HG03565 (cell line): ENCODE measurements at regions not wholly inside any gene's neighbourhood (a gene's known extent, or its start where the extent isn't known, plus 50 kb on each side); places are given as distances from the start of the nearest gene placed in this dataset.
"Not testable (repeated sequence)": the region's sequence is repeated elsewhere in the genome, so short reads cannot be mapped to it uniquely, and the experiment has no call there.

ENCODE experiments used
- ATAC-seq: cut with Tn5 transposase; IDR thresholded peaks from one replicate; pipeline ENCODE4 v1.9.1; 2021; ENCODE audit warnings: mild to moderate bottlenecking, moderate library complexity; ENCODE audit not compliant: unreplicated experiment

GRCh38 chr12:65673732-65674131 lies 150.6 kb upstream of the HMGA2 start:
- no peak for ATAC-seq

- ATAC-seq, result no peak
Observed at GRCh38 chr12:65675141-65675621, 149.1 kb upstream of the HMGA2 start.

DNA sequence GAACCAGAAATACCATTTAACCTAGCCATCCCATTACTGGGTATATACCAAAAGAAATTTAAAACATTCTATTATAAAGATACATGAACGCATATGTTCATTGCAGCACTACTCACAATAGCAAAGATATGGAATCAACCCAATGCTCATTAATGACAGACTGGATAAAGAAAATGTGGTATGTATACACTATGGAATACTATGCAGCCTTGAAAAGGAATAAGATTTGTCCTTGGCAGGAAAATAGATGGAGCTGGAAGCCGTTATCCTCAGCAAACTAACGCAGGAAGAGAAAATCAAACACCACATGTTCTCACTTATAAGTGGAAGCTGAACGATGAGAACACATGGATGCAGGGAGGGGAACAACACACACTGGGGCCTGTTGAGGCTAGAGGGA lies 146.1 kb upstream of the HMGA2 start:
- ATAC-seq, result not testable (repeated sequence)

GRCh38 chr12:65681226-65681625 lies 143.1 kb upstream of the HMGA2 start:
- no peak for ATAC-seq

- no peak for ATAC-seq
Observed at GRCh38 chr12:65682112-65682511, 142.2 kb upstream of the HMGA2 start.

- ATAC-seq, result no peak
Observed at GRCh38 chr12:65684906-65685305, 139.4 kb upstream of the HMGA2 start.

DNA sequence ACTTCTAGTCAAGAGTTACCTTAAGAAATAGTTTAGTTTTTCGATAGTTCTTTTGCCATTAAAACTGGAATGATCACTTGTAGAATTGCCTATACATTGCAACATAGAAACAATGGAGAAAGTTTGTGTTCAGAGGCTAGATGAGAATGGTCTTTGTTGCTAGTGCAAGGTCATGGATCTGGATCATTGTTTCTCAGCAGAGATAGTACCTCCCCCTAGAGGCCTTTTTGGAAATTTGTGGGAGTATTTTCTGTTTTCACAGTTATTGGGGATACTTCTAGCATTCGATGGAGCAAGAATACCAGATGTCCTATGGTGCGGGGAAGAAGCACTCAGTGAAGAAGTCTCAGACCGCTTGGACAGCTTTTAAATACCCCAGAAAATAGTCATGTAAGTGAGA lies 138.8 kb upstream of the HMGA2 start:
- ATAC-seq, result no peak

- ATAC-seq, result no peak
Observed at GRCh38 chr12:65689508-65689907, 134.8 kb upstream of the HMGA2 start.

DNA sequence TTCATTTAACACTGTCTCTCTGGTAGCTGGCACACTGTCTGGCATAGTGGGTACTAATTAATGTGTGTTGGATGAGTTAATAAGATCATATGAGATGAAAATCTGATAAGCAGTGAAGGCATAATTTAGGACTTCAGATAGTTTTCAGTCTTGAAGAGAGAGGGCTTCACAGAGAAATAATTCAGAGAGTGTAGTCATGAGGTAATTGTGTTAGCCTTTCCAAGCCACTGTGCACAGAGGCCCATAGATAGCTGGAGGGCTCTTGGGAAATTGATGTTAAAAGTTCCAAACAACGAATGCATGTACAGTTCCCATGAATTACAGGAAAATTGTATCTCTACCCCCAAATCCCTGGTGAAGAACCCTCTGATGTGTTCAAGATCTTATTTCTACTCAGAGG lies 133.8 kb upstream of the HMGA2 start:
- no peak for ATAC-seq

GRCh38 chr12:65694130-65694529 lies 130.2 kb upstream of the HMGA2 start:
- ATAC-seq, result no peak

DNA sequence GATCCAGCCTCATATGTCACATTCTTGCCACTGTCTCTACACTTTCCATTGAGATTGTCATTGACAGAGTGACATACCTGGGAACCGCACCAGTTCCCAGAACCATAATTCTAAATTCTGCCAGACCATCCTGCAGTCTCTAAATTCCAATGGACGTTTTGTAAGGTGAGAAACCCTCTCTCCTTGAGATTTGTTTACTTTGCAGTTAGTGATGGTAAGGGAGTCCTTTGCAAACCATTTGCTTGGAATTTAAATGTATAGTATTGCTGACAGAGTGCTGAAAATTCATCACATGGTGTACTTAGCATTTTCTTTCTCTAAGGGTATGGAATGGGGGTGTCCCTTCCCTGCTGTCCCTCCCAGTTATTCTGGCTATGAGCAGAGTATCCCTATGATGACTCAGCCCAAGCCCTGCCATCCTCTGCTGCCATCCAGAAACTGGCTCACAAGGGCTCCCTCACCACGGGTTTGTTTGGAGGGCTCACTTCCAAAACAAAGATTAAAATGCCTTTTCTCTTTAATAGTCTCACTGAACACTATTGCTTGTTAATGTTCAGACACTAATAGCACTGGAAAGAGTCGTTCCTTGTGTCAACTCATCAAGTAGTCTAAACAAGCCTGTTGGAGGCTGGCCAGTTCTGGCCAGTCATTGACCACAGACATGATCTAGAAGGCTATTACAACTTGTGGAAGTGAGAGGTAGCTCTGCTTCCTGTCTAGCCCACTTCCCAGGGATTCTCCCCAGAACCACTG lies 129.0 kb upstream of the HMGA2 start:
- ATAC-seq, result no peak

GRCh38 chr12:65696227-65696626 lies 128.1 kb upstream of the HMGA2 start:
- no peak for ATAC-seq

DNA sequence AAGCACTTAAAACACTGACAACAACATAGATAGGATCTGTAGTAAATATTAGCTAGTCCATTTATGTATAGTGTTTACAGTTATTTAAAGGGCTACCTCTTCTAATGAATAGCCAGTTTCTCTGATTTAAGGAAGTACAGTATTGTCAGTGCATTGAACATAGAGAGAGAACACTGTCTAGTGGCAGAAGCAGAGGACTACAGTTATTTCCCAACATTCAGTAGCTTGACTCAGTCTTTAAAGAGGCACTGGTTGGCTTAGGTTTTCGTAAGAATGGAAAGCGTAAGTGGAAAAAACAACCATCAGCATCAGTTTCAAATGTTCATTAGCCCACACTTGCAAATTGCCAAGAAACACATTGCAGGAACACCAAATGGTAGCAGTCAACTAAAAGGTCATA lies 125.0 kb upstream of the HMGA2 start:
- no peak for ATAC-seq

DNA sequence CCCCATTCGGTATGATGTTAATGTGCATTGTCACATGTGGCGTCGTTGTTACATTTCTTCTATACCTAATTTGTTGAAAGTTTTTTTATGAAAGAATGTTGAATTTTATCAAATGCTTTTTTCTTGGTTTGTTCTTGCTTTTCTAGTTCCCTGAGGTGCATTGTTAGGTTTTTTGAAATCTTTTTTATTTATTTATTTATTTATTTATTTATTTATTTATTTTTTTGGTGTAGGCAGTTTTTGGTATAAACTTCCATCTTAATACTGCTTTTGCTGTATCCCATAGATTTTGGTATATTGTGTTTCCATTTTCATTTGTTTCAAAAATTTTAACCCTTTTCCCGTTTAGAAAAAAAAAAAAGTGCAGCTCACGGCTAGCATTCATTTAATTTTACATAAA lies 121.1 kb upstream of the HMGA2 start:
- no peak for ATAC-seq

DNA sequence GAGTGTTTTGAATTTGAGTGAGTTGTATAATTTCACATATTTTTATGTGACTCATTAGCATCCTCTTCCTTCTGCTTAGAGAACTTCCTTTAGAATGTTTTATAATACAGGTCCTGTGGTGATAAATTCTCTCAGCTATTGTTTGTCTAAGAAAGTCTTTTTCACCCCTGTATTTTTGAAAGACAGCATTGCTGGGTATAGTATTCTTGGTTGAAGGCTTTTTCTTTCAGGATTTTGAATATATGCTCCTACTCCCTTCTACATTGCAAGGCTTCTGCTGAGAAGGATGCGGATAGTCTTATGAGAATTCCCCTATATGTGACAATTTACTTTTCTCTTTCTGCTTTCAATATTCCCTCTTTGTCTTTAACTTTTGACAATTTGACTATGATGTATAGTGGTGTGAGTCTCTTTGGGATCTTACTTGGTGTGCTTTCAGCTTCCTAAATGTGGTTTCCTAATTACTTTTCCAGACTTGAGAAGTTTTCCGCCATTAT lies 118.9 kb upstream of the HMGA2 start:
- no peak for ATAC-seq

GRCh38 chr12:65707051-65707450 lies 117.2 kb upstream of the HMGA2 start:
- no peak for ATAC-seq

DNA sequence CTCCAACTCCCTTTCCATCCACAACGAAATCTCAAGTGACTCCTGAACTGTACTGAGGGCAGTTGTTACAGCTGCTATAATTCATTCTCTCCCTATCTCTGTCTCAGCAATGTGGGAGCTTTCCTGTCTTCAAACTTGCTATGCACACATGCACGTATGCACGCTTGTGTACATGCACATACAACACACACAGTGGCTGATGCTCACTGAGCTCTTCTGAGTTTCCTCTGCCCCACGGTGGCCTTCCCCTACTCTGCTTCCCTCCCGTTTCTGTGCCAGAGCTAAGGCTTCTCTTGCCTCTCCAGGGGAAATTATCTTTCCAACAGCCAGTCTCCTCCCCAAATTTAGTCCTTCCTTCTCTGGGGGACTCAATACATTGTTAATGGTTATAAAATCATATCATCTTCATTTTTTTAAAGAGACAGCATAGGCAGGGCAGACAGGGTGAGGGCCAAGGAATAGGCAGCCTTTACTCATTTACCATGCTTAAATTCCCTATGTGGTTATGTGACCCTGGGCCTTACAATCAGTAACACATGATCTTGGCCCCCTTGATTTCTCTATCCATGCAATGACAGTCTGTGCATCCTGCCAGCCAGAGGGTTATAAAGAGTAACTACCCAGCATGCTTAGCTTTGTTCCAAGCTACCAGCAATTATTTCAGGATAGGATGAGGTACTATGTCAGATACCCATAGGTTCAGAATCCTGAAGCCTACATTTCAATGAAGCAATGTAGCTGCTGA lies 111.9 kb upstream of the HMGA2 start:
- ATAC-seq, result no peak

DNA sequence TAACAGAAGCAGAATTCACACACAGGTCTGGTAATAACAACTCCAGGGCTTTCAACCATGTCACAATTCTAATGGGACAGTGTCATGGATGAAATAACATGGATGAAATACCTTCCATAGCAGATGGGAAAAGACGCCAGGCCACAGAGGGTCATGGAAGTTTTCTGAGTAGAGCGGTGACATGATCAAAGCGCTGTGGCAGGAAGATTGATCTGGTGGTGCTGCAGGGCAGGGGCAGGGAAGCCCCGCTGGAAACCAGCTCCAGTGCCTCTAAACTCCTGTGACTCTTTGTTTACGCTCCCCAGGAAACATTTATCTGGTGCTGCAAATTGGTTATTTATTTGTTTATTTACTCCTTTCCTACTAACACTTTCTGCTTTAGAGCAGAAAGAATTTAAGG lies 108.3 kb upstream of the HMGA2 start:
- no peak for ATAC-seq

DNA sequence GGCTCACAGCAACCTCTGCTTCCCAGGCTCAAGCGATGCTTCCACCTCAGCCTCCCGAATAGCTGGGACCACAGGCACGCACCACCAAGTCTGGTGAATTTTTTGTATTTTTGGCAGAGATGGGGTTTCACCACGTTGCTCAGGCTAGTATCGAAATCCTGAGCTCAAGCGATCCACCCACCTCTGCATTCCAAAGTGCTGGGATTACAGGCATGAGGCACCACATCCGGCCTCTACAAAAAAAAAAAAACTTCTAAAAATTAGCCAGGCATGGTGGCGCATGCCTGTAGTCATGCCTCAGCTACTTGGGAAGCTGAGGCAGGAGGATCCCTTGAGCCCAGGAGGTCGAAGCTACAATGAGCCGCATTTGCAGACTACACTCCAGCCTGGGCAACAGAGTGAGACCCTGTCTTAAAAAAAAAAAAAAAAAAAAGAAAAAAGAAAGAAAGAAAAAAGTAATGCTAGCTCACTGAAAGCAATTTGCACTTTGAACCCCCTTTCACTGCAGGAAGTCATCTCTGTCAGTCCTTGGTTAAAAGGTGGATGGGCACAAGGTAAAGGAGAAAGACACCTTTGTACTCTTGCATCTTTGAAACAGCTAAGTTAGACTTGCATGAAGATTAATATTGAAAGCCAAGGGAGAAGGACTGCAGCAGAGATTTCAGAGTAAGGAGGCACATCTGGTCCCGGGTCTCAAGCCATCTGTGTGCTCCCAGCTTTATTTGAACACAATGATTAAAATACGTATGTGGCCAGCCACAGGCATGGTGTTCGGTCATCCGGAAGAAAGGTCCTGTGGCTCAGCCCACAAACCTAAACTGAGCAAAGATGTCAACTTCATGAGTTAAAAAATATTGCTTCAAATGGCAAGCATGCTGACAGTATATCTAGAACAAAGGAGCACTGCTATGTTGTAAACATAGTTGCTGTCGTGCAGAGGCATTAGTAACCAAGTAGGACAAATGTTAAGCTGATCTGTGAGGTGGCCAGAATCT lies 103.8 kb upstream of the HMGA2 start:
- no peak for ATAC-seq

GRCh38 chr12:65721541-65722190 lies 102.6 kb upstream of the HMGA2 start:
- ATAC-seq, result no peak
